HepG2 (cell line): ENCODE measurements at regions not wholly inside any gene's neighbourhood (a gene's known extent, or its start where the extent isn't known, plus 50 kb on each side); places are given as distances from the start of the nearest gene placed in this dataset.

Experiments used
- NR1H2 ChIP-seq: sonication (generic); formaldehyde crosslinking; IDR thresholded peaks from 2 replicates; pipeline ENCODE4 v1.8.1; 2022; ENCODE audit warnings: low read depth, missing genetic modification reagents, borderline replicate concordance
- POLR2A ChIP-seq, 2 experiments: IDR thresholded peaks; 2 replicates each; pipeline ENCODE4 v1.6.1; 2011; ENCODE audit warnings: low read depth in 2 of 2, low read length in 2 of 2, mild to moderate bottlenecking in 1 of 2, moderate library complexity in 1 of 2; ENCODE audit not compliant: insufficient read depth in 1 of 2
- ZNF274 ChIP-seq: sonication (generic); formaldehyde crosslinking; IDR thresholded peaks from 2 replicates; pipeline ENCODE4 v1.5.1; 2020; ENCODE audit warnings: mild to moderate bottlenecking, missing genetic modification reagents
- ZNF510 ChIP-seq: sonication (generic); formaldehyde crosslinking; IDR thresholded peaks from 2 replicates; pipeline ENCODE4 v1.4.0; 2020; ENCODE audit warnings: low read depth, mild to moderate bottlenecking, missing genetic modification reagents
- TF ChIP-seq, protein P1 (sequence below): IDR thresholded peaks from 2 replicates; pipeline ENCODE4 v1.6.1; 2018; ENCODE audit warnings: missing genetic modification reagents
- TF ChIP-seq, protein P2 (sequence below): sonication (generic); formaldehyde crosslinking; IDR thresholded peaks from 2 replicates; pipeline ENCODE4 v1.5.0; 2020; ENCODE audit warnings: mild to moderate bottlenecking, missing genetic modification reagents, moderate library complexity

DNA sequence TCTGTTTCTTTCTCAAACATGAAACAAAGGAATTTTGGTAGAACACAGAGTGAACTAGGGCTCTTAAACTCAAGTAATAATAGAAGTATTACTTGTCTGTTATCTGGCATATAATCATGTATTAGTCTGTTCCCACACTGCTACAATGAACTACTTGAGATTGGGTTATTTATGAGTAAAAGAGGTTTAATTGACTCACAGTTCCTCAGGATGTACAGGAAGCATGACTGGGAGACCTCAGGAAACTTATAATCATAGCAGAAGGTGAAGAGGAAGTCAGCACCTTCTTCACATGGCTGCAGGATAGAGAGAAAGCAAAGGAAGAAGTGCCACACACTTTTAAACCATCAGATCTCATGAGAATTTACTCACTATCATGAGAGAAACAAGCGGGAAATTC lies 273.4 kb downstream of the ETS1 start:
- TF ChIP-seq NR1H2 (CRISPR knock-in tag): no peak
- TF ChIP-seq, protein P1, sequence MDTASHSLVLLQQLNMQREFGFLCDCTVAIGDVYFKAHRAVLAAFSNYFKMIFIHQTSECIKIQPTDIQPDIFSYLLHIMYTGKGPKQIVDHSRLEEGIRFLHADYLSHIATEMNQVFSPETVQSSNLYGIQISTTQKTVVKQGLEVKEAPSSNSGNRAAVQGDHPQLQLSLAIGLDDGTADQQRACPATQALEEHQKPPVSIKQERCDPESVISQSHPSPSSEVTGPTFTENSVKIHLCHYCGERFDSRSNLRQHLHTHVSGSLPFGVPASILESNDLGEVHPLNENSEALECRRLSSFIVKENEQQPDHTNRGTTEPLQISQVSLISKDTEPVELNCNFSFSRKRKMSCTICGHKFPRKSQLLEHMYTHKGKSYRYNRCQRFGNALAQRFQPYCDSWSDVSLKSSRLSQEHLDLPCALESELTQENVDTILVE (CRISPR knock-in tag): no peak
- TF ChIP-seq ZNF274 (CRISPR knock-in tag): no peak
- TF ChIP-seq, protein P2, sequence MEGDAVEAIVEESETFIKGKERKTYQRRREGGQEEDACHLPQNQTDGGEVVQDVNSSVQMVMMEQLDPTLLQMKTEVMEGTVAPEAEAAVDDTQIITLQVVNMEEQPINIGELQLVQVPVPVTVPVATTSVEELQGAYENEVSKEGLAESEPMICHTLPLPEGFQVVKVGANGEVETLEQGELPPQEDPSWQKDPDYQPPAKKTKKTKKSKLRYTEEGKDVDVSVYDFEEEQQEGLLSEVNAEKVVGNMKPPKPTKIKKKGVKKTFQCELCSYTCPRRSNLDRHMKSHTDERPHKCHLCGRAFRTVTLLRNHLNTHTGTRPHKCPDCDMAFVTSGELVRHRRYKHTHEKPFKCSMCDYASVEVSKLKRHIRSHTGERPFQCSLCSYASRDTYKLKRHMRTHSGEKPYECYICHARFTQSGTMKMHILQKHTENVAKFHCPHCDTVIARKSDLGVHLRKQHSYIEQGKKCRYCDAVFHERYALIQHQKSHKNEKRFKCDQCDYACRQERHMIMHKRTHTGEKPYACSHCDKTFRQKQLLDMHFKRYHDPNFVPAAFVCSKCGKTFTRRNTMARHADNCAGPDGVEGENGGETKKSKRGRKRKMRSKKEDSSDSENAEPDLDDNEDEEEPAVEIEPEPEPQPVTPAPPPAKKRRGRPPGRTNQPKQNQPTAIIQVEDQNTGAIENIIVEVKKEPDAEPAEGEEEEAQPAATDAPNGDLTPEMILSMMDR (CRISPR knock-in tag): no peak
- no peak for TF ChIP-seq ZNF510
- no peak for TF ChIP-seq POLR2A (IDR thresholded peaks at IDR 0.05; ENCODE audit: insufficient read depth in 1 of 2, low read depth in 2 of 2, low read length in 2 of 2)
